GM12872 (cell line): ENCODE measurements at regions not wholly inside any gene's neighbourhood (a gene's known extent, or its start where the extent isn't known, plus 50 kb on each side); places are given as distances from the start of the nearest gene placed in this dataset.

Experiments used
- CTCF ChIP-seq: IDR thresholded peaks from 3 replicates; pipeline ENCODE4 v1.5.1; 2011; ENCODE audit warnings: low read depth, mild to moderate bottlenecking, low read length, moderate library complexity; ENCODE audit not compliant: insufficient read depth

- TF ChIP-seq CTCF: no peak
Observed at GRCh38 chr16:19938536-19938935, 53.9 kb upstream of the GPRC5B start.

GRCh38 chr16:19936441-19936840 is 51.8 kb upstream of the GPRC5B start:
- TF ChIP-seq CTCF: no peak

- no peak for TF ChIP-seq CTCF
Observed at GRCh38 chr16:19935694-19936093, 51.0 kb upstream of the GPRC5B start.
